ES-I3 (cell line): ENCODE measurements at regions not wholly inside any gene's neighbourhood (a gene's known extent, or its start where the extent isn't known, plus 50 kb on each side); places are given as distances from the start of the nearest gene placed in this dataset.

ENCODE experiments used
- H3K36me3 ChIP-seq: 2 replicates; pipeline ENCODE4 v1.6.1; 2013; ENCODE audit warnings: mild to moderate bottlenecking, low read length, control low read depth, moderate library complexity; ENCODE audit not compliant: insufficient read depth
- H3K4me1 ChIP-seq: 2 replicates; pipeline ENCODE4 v1.6.1; 2013; ENCODE audit warnings: mild to moderate bottlenecking, control low read depth, low read length; ENCODE audit not compliant: insufficient read depth
- H3K9ac ChIP-seq: 2 replicates; pipeline ENCODE4 v1.6.1; 2013; ENCODE audit warnings: low read depth, mild to moderate bottlenecking, low read length, moderate library complexity
- H3K9me3 ChIP-seq: 2 replicates; pipeline ENCODE4 v1.6.1; 2013; ENCODE audit warnings: mild to moderate bottlenecking, low read length, moderate library complexity; ENCODE audit not compliant: control insufficient read depth, insufficient read depth

DNA sequence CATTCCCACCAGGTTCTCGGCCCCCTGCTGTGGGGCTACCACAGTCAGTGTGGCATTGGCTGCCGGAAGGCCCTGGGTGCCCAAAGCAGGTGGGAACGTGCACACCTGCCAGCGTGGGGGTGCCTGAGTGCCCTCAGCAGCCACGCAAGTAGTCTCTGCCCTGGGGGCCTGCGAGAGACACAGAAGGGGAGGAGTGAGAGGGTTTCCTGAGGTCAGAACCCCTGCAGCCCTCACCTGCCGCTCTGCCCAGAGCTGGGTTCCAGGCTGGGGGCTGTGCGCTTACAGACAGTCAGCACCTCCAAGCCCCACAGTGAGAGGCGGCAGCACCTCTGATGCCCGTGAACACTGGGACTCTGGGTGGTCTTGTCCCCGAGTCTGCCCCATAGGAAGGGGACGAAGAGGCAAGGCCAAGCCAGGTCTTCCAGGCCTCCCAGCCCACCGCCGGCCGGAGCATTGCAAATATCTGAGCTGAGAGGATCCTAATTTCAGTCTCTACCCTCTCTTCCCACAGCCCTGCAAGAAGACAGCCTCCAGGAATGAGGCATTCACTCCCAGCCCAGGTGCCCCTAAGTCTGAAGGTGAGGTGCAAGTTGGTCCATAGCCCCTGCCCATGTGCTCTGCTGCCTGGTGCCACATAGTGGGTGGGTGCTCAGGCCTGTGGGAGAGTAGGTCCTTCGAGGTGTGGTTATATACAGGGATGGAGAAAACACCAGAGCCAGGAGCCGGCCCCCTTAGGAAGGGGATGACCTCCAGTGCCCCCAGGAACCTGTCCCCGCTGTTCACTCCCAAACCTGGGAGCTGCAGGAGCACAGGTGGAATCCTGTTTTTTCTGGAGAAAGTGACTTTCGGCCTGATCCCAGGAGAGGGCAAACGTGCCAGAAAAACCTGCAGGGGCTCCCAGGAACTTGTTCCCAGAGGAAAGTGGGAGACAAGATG, 291.1 kb upstream of the RTL1 start:
- Histone ChIP-seq H3K9ac (no peak overlapping the region), H3K36me3 (no peaks in the 10 kb centered on the region), H3K4me1 (no peaks in the 10 kb centered on the region), H3K9me3 (no peaks in the 10 kb centered on the region)

DNA sequence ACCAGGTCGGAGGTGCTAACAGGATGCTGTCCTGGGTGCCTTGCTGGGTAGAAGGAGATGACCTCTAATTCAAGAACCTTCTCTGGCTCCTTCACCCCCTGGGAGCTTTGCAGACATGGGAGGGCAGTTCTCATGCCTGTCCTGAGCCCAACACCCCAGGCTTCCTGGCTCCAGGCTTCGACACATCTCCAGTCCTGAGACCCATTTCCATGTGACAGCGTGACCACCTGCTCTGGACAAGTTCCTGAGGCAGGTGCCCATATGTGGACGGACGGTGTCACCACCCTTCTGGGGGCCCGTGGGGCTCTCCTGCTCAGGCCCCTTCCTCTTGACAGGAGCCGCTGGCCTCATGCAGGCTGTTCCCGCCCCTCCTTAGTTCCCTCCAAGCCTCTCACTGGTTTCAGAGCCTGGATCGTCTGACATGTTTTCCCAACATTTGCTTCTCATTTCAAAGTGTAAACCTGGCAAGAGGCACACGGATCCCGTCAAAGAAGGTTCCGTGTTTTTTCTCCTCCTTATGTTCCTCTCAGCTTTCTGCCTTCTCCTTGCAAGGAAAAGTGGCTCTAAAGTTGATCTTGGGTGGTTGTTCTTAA, 291.9 kb upstream of the RTL1 start:
- H3K9ac ChIP-seq, result no peak overlapping the region
- H3K9me3 ChIP-seq, result no peaks in the 10 kb centered on the region
- H3K4me1 ChIP-seq, result no peaks in the 10 kb centered on the region
- no peaks in the 10 kb centered on the region for H3K36me3 ChIP-seq

DNA sequence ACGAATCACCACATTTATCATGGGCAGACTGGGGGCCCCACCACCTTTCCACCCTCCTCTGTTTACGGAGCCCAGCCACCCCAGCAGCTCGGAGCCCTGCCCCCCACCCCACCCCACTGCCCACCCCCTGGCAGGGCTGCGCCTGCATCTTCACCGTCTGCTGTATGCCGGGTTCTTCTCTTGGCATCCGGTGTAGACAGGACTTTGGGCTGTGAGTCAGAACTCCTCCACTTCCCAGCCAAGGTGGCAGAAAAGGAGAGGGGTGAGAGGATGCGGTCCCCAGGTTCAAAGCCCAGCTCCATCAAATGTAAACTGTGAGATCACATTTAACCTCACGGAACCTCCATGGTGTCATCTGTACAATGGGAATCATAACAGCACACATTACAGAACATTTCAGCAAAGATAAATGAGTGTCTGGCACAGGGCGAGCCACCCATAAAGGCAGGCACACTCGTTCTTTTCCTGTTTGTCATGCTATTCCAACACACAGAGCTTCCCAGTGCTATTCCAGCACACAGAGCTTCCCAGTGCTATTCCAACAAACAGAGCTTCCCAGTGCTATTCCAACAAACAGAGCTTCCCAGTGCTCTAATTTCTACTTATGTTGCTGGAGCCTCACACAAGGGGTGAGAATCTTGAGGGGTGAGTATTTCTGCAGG, 292.7 kb upstream of the RTL1 start:
- H3K36me3 ChIP-seq, result no peaks in the 10 kb centered on the region
- no peak overlapping the region for H3K9ac ChIP-seq
- no peaks in the 10 kb centered on the region for H3K9me3 ChIP-seq
- H3K4me1 ChIP-seq, result no peaks in the 10 kb centered on the region

DNA sequence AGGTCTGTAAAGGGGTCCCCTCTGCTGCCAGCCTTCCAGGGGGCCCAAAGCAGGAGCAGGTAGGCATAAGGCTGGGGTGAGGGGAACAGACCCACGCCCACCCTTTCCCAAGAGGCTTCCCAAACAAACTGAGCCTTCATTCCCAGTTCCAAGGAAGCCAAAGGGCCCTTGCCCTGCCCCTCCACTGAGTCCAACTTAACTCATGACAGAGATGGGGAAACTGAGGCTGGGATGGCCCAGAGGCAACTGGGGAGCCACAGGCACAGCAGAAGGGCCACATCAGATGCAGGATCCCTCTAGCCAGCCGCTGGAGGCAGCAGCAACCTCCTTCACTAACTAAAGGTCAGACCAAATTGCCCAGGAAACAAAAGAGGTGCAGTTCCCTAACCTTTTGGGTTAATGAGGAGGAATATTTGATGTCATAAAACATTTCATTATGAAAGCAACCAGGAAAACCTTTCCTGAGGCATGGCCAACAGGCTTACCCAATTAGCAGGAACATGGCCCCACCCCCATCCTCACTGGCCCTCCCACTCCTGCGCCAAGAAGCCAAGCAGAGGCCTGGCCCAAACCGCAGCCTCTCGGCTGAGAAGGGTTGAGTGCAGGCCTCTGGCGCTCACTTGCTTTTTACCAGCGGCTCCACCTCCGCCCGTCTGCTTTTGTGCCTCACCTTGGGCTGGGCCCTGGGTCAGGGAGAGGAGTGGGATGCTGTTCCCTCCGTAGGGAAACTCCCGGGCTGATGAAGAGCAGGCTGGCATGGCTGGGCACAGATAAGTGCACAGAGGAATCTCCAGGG, 293.5 kb upstream of the RTL1 start:
- Histone ChIP-seq H3K36me3 (no peaks in the 10 kb centered on the region), H3K9ac (no peak overlapping the region), H3K4me1 (no peaks in the 10 kb centered on the region), H3K9me3 (no peaks in the 10 kb centered on the region)

DNA sequence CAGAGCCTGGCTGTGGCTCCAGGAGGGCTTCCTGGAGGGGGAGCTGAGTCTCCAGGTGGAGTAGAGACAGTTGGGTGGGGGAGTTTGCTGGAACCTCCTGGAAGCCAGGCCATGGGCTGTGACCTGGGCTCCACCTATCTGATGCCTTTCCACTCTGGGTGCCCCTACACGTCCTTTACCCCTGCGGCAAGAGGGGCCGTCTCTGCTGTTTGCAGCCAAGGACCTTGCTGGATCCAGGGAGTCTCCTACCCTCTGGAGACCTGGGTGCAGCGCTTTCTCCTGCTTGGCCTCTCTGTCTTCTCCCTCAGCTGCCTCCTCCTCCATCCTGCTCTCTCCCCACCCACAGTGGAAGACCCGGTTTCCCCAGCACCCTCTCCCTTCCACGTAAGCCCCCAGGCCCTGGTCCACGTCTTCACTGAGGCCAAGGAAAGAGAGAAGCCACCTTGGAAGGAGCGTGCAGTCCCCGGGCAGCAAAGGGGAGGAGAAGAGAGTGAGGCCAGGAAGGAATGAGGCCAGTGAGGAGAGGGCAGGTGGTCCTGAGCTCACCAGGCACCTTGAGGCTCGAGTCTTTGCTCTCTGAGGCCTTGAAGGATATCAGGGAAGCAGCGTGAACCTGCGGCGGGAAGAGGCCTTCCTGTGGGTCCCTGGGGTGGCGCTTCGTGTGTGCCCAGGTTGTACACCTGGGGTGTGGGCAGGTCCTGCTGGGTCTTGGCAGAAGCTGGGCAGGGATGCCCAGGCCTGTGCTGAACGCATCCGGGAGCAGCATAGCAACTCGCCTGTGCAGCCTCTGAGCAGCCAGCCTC, 294.3 kb upstream of the RTL1 start:
- no peak overlapping the region for H3K9ac ChIP-seq
- no peaks in the 10 kb centered on the region for H3K9me3 ChIP-seq
- no peaks in the 10 kb centered on the region for H3K4me1 ChIP-seq
- H3K36me3 ChIP-seq, result no peaks in the 10 kb centered on the region

DNA sequence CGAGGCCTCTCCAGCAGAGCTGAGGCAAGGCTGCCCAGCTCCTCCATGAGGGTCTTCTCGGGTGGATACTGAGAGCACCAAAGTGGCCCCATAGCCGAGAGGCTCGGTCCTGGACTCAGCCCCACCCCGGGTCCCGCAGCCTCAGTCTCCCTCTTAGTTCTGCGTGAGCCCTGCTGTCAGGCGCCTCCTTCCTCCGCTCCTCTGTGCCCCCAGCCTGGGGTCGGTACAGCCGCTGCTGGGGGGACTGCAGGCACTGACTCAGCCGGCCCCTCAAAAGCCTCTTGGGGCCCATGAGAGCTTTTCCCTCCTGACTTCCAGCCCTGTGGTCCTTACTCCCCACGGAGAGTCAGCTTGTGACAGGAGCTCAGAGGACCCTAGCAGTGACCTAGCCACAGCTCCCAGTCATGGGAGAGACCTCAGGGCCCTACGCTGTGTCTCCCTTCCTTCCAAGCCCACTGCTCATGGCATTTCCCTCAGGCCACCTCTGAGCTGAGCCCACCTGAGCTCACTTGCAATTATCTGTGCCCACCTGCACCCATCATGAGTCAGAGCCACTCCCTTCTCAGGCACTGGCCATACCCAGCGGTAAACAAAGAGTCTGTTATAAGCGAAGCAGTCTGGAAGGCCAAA, 295.0 kb upstream of the RTL1 start:
- H3K36me3 ChIP-seq, result no peaks in the 10 kb centered on the region
- no peaks in the 10 kb centered on the region for H3K9me3 ChIP-seq
- no peak overlapping the region for H3K9ac ChIP-seq

DNA sequence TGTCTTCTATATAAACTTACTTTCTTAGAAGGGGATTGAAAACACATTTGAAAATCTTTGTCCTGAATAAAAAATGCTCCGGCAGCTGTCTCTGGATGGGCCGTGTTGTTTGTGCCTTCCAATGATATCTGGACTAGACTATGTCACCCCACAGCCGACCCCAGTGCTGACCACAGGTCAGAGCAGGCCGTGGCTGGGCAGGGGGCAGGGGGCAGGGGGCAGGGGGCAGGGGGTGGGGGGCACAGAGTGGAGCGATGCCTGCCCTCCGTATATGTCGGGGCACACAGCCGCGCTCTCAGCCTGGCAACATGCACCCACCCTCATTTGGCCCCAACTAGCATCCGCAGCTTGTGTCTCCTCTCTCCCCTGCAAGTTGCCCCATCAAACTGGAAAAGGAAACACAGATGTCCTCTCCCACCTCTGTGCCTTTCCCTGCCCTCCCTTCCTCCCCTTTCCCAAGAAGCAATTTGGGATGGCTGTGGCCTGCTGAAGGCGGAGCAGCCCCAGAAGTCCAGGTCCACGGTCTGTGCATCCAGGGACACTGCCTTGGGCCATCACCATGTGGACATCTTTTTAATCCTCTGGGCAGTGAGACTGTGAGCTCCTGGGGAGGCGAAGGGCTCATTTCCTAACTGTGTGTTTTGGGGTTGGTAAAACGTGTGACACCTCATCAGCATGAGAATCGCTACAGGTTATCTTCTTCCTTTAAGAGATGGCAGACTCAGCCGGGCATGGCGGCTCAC, 295.7 kb upstream of the RTL1 start:
- H3K36me3 ChIP-seq, result no peaks in the 10 kb centered on the region
- H3K4me1 ChIP-seq, result no peaks in the 10 kb centered on the region
- H3K9ac ChIP-seq, result no peak overlapping the region
- no peaks in the 10 kb centered on the region for H3K9me3 ChIP-seq

More for the DNA sequence above, 295.0 kb upstream of the RTL1 start:
- no peaks in the 10 kb centered on the region for H3K4me1 ChIP-seq

DNA sequence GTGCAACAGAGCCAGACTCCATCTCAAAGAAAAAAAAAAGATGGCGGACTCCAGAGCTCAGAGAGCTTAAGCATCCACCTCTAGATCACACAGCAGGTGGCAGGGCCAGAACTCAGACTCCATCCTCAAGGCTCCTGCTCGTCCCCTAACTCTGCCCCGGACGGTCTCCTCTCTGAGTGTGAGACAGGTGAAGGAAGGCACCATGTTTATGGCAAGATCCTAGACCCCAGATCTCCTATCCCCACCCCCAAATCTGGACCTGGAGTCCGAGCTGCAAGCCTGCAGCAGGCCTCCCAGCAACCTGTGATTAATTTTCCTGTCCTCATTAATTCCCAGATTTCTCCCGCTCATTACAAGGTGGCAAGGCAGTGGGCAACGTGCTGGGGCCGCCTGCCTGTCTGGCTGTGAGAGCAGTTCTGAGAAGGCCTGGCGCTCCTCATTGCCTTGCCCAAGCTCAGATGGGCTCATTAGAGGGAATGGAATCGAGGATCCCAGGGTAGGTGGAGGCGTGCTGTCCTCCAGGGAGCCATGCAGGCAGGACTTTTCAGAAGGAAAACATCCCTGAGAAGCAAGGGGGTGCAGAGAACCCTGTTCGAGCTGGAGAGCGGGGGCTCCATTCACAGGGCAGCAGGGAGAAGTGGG, 296.6 kb upstream of the RTL1 start:
- Histone ChIP-seq H3K9ac (no peak overlapping the region), H3K4me1 (no peaks in the 10 kb centered on the region), H3K9me3 (no peaks in the 10 kb centered on the region), H3K36me3 (no peaks in the 10 kb centered on the region)

DNA sequence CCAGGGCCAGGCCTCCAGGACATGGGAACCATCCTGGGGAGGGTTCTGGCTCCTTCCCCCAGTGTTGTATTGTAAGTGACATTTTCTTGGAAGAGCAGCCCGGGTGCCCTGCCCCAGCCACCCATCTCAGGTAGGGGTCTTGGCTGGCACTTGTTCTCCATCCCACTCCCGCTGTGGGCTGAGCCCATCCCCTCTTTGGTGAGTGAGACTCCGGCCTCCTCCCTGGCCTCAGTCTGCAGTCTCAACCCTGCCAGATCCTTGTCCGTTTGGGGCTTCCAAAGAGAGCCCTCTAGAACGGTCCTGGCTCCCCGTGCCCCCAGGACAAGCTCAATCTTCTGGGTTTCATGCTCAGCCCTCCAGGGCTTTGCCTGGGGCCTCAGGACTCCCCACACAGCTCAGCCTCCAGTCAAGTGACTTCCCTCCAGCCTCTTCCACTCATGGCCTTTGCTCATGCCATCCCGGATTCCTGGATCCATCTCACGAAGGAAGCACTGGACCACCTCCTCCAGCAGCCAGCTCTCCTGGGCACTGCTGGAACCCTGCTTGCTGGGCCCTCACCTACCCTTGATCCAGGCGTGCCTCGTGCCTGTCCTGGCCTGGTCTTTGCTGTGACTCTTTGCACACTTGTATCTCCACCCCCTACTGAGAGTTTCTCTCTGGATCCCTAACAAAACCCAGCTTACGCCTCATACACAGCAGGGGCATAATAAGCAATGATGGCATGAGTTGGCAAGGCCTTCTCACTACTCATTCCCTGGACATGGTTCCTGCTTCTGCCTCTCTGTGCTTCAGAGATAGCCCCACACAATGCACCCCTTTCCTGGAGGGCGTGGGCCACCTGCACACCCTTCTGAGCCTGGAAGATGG, 297.4 kb upstream of the RTL1 start:
- Histone ChIP-seq H3K36me3 (no peaks in the 10 kb centered on the region), H3K4me1 (no peaks in the 10 kb centered on the region), H3K9me3 (no peaks in the 10 kb centered on the region), H3K9ac (no peak overlapping the region)

DNA sequence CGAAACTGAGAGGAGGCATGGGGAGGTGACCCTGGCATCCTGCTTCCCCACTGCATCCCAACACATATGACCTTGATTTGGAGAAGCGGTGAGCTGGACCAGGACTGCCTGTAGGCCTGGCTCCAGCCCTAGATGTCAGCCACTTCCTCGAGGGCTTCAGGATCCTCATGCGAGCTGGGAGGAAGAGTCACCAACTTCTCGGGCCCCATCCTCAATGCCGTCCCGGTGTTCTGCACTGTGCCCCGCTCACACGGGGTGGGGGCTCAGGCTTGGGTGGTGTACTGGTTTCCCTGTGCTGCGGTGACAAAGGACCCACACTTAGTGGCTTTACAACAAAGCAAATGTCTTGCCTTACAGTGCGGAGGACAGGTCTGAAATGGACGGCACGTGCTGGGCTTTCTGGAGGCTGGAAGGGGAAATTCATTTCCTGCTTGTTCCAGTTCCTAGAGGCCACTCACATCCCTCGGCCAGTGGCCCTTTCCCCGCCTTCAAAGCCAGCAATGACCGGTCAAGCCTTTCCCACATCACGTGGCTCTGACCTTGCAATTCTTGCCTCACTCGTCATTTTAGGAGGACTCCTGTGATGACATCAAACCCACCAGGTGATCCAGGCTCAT, 298.1 kb upstream of the RTL1 start:
- Histone ChIP-seq H3K9me3 (no peaks in the 10 kb centered on the region; the same call in 1 of the 2 replicates), H3K9ac (no peak overlapping the region), H3K36me3 (no peaks in the 10 kb centered on the region), H3K4me1 (no peaks in the 10 kb centered on the region)

DNA sequence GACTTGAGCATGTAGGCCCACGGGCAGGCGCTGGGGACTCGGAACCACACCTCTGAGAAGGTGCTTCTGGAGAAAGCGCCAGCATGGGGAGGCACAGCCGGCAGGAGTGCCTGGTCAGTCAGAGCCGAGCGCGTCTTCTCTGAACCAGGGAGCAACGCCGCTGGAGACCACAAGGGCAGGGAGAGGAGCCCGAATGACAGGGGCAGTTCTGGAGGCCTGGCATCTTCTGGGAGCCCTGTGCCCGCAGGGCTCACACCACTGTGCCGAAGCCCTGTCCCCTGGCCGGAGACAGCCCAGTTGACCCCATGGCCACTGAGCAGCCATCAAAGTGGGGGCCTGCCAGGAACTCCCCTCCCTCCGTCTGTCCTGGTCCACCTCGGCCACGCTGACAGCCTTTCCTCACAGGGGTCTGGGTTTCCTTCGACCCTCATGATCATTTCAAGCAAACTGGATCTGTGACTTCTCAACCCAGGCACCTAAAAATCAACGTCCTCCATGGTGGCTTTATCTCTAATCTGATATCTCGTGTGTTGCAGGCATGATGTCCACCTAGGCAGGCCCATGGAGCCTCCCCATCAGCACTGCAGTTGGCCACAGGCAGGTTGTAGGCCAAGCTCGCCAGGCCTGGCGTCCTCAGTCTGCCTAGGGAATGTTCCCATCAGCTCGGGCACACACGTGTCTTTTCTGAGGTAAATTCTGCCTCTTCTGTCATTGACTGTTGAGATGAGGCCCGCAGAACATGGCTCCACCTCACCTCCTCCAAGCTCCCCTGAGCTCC, 299.3 kb upstream of the RTL1 start:
- Histone ChIP-seq H3K9ac (no peak overlapping the region), H3K4me1 (no peaks in the 10 kb centered on the region), H3K9me3 (no peaks in the 10 kb centered on the region; the same call in 1 of the 2 replicates)

More for the DNA sequence above, 299.3 kb upstream of the RTL1 start:
- no peaks in the 10 kb centered on the region for H3K36me3 ChIP-seq
